Osteocyte (in vitro differentiated cells): ENCODE measurements at regions not wholly inside any gene's neighbourhood (a gene's known extent, or its start where the extent isn't known, plus 50 kb on each side); places are given as distances from the start of the nearest gene placed in this dataset.

Source experiments
- DNase-seq: peaks from one replicate; pipeline ENCODE4 v3.0.0; 2021; ENCODE audit warnings: mixed read lengths; ENCODE audit not compliant: unreplicated experiment; ENCODE audit errors: extremely low spot score
- H3K27ac Mint-ChIP-seq: one replicate; pipeline ENCODE4 v1.8.0; 2021; ENCODE audit warnings: mild to moderate bottlenecking, mixed read lengths; ENCODE audit not compliant: unreplicated experiment
- H3K27me3 Mint-ChIP-seq: one replicate; pipeline ENCODE4 v1.8.0; 2021; ENCODE audit warnings: mixed read lengths; ENCODE audit not compliant: unreplicated experiment
- H3K36me3 Mint-ChIP-seq: one replicate; pipeline ENCODE4 v1.8.0; 2021; ENCODE audit warnings: mixed read lengths; ENCODE audit not compliant: unreplicated experiment
- H3K4me1 Mint-ChIP-seq: one replicate; pipeline ENCODE4 v1.8.0; 2021; ENCODE audit warnings: mixed read lengths; ENCODE audit not compliant: unreplicated experiment
- H3K4me3 Mint-ChIP-seq: one replicate; pipeline ENCODE4 v1.8.0; 2021; ENCODE audit warnings: mild to moderate bottlenecking, moderate library complexity, mixed read lengths; ENCODE audit not compliant: unreplicated experiment
- H3K9me3 Mint-ChIP-seq: one replicate; pipeline ENCODE4 v1.8.0; 2021; ENCODE audit warnings: mixed read lengths; ENCODE audit not compliant: unreplicated experiment
- TF ChIP-seq, protein P1 (sequence below): fragments of 200-600 bp; sonication (generic); IDR thresholded peaks from 2 replicates; pipeline ENCODE4 v1.5.0; 2021; ENCODE audit warnings: antibody characterized with exemption, mild to moderate bottlenecking, moderate library complexity

DNA sequence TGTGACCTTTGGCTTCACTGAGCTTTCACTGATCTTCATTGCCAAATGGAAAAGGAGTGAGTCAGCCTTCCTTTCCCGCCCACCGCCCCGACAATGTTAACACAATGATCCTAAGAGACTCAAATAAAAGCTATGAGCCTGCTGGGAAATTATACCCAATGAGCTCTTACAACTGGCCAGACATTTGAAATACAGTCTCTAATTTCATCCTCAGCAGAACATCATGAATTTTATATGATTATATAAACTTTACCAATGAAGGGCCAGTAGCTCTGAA is 252.5 kb downstream of the SIPA1L2 start:
- TF ChIP-seq, protein P1, sequence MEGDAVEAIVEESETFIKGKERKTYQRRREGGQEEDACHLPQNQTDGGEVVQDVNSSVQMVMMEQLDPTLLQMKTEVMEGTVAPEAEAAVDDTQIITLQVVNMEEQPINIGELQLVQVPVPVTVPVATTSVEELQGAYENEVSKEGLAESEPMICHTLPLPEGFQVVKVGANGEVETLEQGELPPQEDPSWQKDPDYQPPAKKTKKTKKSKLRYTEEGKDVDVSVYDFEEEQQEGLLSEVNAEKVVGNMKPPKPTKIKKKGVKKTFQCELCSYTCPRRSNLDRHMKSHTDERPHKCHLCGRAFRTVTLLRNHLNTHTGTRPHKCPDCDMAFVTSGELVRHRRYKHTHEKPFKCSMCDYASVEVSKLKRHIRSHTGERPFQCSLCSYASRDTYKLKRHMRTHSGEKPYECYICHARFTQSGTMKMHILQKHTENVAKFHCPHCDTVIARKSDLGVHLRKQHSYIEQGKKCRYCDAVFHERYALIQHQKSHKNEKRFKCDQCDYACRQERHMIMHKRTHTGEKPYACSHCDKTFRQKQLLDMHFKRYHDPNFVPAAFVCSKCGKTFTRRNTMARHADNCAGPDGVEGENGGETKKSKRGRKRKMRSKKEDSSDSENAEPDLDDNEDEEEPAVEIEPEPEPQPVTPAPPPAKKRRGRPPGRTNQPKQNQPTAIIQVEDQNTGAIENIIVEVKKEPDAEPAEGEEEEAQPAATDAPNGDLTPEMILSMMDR = no peak
- Mint-ChIP-seq H3K27ac (no peak overlapping the region), H3K4me1 (peaks cover 27% of the 10 kb centered on the region), H3K27me3 (no peaks in the 10 kb centered on the region), H3K4me3 (no peak overlapping the region), H3K9me3 (no peaks in the 10 kb centered on the region), H3K36me3 (no peaks in the 10 kb centered on the region)
- DNase-seq = no peak

DNA sequence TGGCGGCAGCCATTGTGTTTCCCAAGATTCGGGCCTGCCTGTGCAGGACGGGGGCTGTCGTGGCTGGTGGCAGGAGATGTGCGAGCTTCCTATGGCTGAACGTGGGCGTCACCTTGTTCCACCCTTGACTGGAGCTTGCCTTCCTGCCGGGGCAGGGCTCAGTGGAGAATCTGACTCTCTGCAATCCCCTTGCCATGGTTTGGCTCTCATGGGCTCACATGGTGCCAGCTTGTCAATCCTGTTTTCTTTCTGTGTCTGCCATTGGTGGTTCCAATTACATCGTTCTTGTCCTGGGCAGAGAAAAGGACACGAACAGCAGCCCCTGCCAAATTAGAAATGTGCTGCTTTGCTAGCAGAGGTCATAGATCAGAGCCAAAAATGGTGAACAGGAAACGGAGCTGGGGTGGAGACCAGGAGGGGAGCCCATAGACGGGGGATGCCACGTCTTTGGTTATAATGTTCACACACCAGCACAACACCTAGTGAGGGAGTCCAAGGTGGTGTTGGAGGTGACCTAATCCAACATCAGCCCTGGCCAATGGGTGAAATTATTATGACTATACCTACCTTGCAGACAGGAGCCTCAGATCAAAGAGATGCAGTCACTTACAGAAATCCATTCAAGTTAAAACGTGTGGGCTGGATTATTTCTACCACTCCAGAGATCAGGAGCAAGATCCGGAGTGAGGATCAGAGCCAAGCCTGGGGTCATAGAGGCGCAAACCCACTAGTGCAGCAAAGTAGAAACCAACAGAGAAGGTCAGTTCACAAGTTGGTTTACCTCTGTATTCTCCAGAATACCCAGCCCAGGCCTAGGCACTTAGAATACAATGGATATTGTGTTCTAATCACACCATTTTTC is 253.1 kb downstream of the SIPA1L2 start:
- no peak for DNase-seq
- TF ChIP-seq, protein P1 = no peak
- Mint-ChIP-seq H3K9me3 (no peaks in the 10 kb centered on the region), H3K4me3 (no peak overlapping the region), H3K27me3 (no peaks in the 10 kb centered on the region), H3K4me1 (peaks cover 27% of the 10 kb centered on the region), H3K36me3 (no peaks in the 10 kb centered on the region), H3K27ac (no peak overlapping the region)

DNA sequence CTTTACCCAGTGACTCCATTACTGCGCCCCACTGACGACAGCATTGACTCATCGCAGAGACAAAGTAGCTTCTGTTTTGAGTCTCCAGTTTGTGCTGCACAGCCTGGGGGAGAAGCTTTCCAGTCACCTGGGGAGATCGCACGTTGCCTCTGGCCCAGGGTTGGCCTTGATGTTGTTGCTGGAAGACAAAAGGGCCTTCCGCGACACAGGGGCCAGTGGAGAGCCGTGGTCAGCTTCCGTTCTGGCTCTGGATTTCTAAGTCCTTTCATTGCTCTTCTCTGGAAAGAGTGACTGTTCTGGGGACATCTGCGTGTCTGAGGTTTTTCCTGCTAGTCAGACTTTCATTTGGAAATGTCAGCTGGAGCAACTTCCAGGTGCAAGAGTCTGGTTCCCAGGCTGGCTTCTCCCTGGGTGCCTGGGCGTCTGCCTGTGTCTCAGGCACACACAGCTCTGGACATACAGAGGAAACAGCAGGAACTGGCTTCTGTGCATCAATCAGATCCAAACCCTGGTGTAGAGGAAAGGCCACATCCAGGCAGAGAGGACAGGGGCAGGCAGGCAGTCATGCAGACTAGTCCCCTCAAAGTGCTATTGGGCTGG is 257.0 kb downstream of the SIPA1L2 start:
- no peak overlapping the region for H3K4me3 Mint-ChIP-seq
- H3K9me3 Mint-ChIP-seq = no peaks in the 10 kb centered on the region
- DNase-seq = no peak
- H3K27me3 Mint-ChIP-seq = peaks cover 2% of the 10 kb centered on the region
- no peak overlapping the region for H3K27ac Mint-ChIP-seq
- TF ChIP-seq, protein P1 = no peak
- H3K4me1 Mint-ChIP-seq = peaks cover 13% of the 10 kb centered on the region
- no peaks in the 10 kb centered on the region for H3K36me3 Mint-ChIP-seq

GRCh38 chr1:232372431-232372830 is 257.5 kb downstream of the SIPA1L2 start:
- Mint-ChIP-seq H3K27ac (no peak overlapping the region), H3K27me3 (peaks cover 2% of the 10 kb centered on the region), H3K4me3 (no peak overlapping the region), H3K4me1 (peaks cover 10% of the 10 kb centered on the region), H3K36me3 (no peaks in the 10 kb centered on the region), H3K9me3 (no peaks in the 10 kb centered on the region)
- DNase-seq = no peak
- TF ChIP-seq, protein P1 = no peak

GRCh38 chr1:232369451-232370296 is 260.3 kb downstream of the SIPA1L2 start:
- Mint-ChIP-seq H3K4me1 (peaks cover 3% of the 10 kb centered on the region), H3K27me3 (peaks cover 2% of the 10 kb centered on the region), H3K36me3 (no peaks in the 10 kb centered on the region), H3K4me3 (no peak overlapping the region), H3K9me3 (no peaks in the 10 kb centered on the region), H3K27ac (no peak overlapping the region)
- TF ChIP-seq, protein P1 = no peak
- DNase-seq = no peak
